ENCODE measurements at regions not wholly inside any gene's neighbourhood (a gene's known extent, or its start where the extent isn't known, plus 50 kb on each side); places are given as distances from the start of the nearest gene placed in this dataset.

GRCh38 chr7:7117935-7118586, 64.3 kb upstream of the C1GALT1 start:
- no peaks in the 10 kb centered on the region for H3K4me1 ChIP-seq
- no peak for TF ChIP-seq EP300 (IDR thresholded peaks at IDR 0.05)
- TF ChIP-seq POLR2AphosphoS5 (IDR thresholded peaks at IDR 0.05): no peak
- no peak for TF ChIP-seq CTCF (IDR thresholded peaks at IDR 0.05)
- TF ChIP-seq POLR2A (IDR thresholded peaks at IDR 0.05): no peak
- no peaks in the 10 kb centered on the region for H3K9me3 ChIP-seq
- H3K27ac ChIP-seq: no peak overlapping the region
- 88 to 90% methylated on average over 10 of the region's 10 CpGs for WGBS, 2 donors
- DNase-seq: no peak
- no peak overlapping the region for H3K4me3 ChIP-seq
- H3K36me3 ChIP-seq: no peaks in the 10 kb centered on the region
- intact Hi-C loops (cut with DNase I): no loop called here
- no peaks in the 10 kb centered on the region for H3K27me3 ChIP-seq

GRCh38 chr7:7118822-7119221, 63.5 kb upstream of the C1GALT1 start:
- Histone ChIP-seq H3K4me1 (no peaks in the 10 kb centered on the region), H3K9me3 (no peaks in the 10 kb centered on the region), H3K36me3 (no peaks in the 10 kb centered on the region), H3K4me3 (no peak overlapping the region), H3K27ac (no peak overlapping the region), H3K27me3 (no peaks in the 10 kb centered on the region)
- TF ChIP-seq POLR2AphosphoS5 (IDR thresholded peaks at IDR 0.05) (no peak), EP300 (IDR thresholded peaks at IDR 0.05) (no peak), CTCF (IDR thresholded peaks at IDR 0.05) (no peak), POLR2A (IDR thresholded peaks at IDR 0.05) (no peak)
- WGBS, 2 donors: 47 to 71% methylated on average over 2 of the region's 2 CpGs
- no peak for DNase-seq
- intact Hi-C loops (cut with DNase I): no loop called here

GRCh38 chr7:7119729-7120128, 62.6 kb upstream of the C1GALT1 start:
- Histone ChIP-seq H3K27ac (no peak overlapping the region), H3K4me1 (no peaks in the 10 kb centered on the region), H3K9me3 (no peaks in the 10 kb centered on the region), H3K4me3 (no peak overlapping the region), H3K36me3 (no peaks in the 10 kb centered on the region), H3K27me3 (no peaks in the 10 kb centered on the region)
- DNase-seq: no peak
- intact Hi-C loops (cut with DNase I): no loop called here
- TF ChIP-seq POLR2A (IDR thresholded peaks at IDR 0.05) (no peak), CTCF (IDR thresholded peaks at IDR 0.05) (no peak), POLR2AphosphoS5 (IDR thresholded peaks at IDR 0.05) (no peak)

- TF ChIP-seq POLR2A (IDR thresholded peaks at IDR 0.05): no peak
- no peak for TF ChIP-seq EP300 (IDR thresholded peaks at IDR 0.05)
- TF ChIP-seq POLR2AphosphoS5 (IDR thresholded peaks at IDR 0.05): no peak
- no peak for TF ChIP-seq CTCF (IDR thresholded peaks at IDR 0.05)
- Histone ChIP-seq H3K9me3 (no peaks in the 10 kb centered on the region), H3K27ac (no peak overlapping the region), H3K36me3 (no peaks in the 10 kb centered on the region), H3K4me3 (no peak overlapping the region), H3K4me1 (no peaks in the 10 kb centered on the region), H3K27me3 (no peaks in the 10 kb centered on the region)
- WGBS, 2 donors: 27 to 60% methylated on average over 4 of the region's 4 CpGs
- intact Hi-C loops (cut with DNase I): no loop called here
- DNase-seq: no peak
These were observed 60.3 kb upstream of the C1GALT1 start for GRCh38 chr7:7122033-7122478.

GRCh38 chr7:7122701-7123281, 59.6 kb upstream of the C1GALT1 start:
- H3K27ac ChIP-seq: peak overlapping the region in 1 of 4 donors; percentile 14
- intact Hi-C loops (cut with DNase I): no loop called here

More at GRCh38 chr7:7122701-7123281, 59.6 kb upstream of the C1GALT1 start:
- Histone ChIP-seq H3K4me1 (no peaks in the 10 kb centered on the region), H3K4me3 (no peak overlapping the region), H3K27me3 (no peaks in the 10 kb centered on the region), H3K36me3 (no peaks in the 10 kb centered on the region), H3K9me3 (no peaks in the 10 kb centered on the region)
- DNase-seq: no peak
- TF ChIP-seq CTCF (IDR thresholded peaks at IDR 0.05) (no peak), POLR2AphosphoS5 (IDR thresholded peaks at IDR 0.05) (no peak), EP300 (IDR thresholded peaks at IDR 0.05) (no peak), POLR2A (IDR thresholded peaks at IDR 0.05) (no peak)
- WGBS, 2 donors: 30 to 49% methylated on average over 4 of the region's 4 CpGs

Data from sigmoid colon (tissue), 6 donors.